ENCODE measurements at regions not wholly inside any gene's neighbourhood (a gene's known extent, or its start where the extent isn't known, plus 50 kb on each side); places are given as distances from the start of the nearest gene placed in this dataset.

- no peak for TF ChIP-seq CTCF (IDR thresholded peaks at IDR 0.05; ENCODE audit: unreplicated experiment)
- Mint-ChIP-seq H3K4me3 (ENCODE audit: low read depth, unreplicated experiment) (no peak overlapping the region), H3K36me3 (ENCODE audit: insufficient read depth, unreplicated experiment) (no peaks in the 10 kb centered on the region), H3K4me1 (ENCODE audit: low read depth, unreplicated experiment) (no peaks in the 10 kb centered on the region), H3K27me3 (ENCODE audit: unreplicated experiment) (no peaks in the 10 kb centered on the region), H3K9me3 (ENCODE audit: low read depth, unreplicated experiment) (peaks cover 3% of the 10 kb centered on the region), H3K27ac (ENCODE audit: unreplicated experiment) (no peak overlapping the region)
- DNase-seq = no peak
- no TSS peak for BruUV-seq (replicated peaks)
- intact Hi-C loops (cut with micrococcal nuclease; ENCODE audit: unreplicated experiment) = no loop called here
- CTCF ChIA-PET = no interaction called here
These were observed 245.1 kb upstream of the NAALADL2 start for GRCh38 chr3:174614036-174614435.

GRCh38 chr3:174618368-174619080 lies 240.6 kb upstream of the NAALADL2 start:
- no peak for TF ChIP-seq CTCF (IDR thresholded peaks at IDR 0.05; ENCODE audit: unreplicated experiment)
- Mint-ChIP-seq H3K36me3 (ENCODE audit: insufficient read depth, unreplicated experiment) (no peaks in the 10 kb centered on the region), H3K9me3 (ENCODE audit: low read depth, unreplicated experiment) (no peaks in the 10 kb centered on the region), H3K4me3 (ENCODE audit: low read depth, unreplicated experiment) (no peak overlapping the region), H3K27me3 (ENCODE audit: unreplicated experiment) (no peaks in the 10 kb centered on the region), H3K4me1 (ENCODE audit: low read depth, unreplicated experiment) (no peaks in the 10 kb centered on the region), H3K27ac (ENCODE audit: unreplicated experiment) (no peak overlapping the region)
- CTCF ChIA-PET = no interaction called here
- BruUV-seq (replicated peaks) = no TSS peak
- no peak for DNase-seq
- intact Hi-C loops (cut with micrococcal nuclease; ENCODE audit: unreplicated experiment) = no loop called here

- DNase-seq = no peak
- H3K4me1 Mint-ChIP-seq (ENCODE audit: low read depth, unreplicated experiment) = no peaks in the 10 kb centered on the region
- CTCF ChIA-PET = no interaction called here
- H3K27me3 Mint-ChIP-seq (ENCODE audit: unreplicated experiment) = no peaks in the 10 kb centered on the region
- no peak overlapping the region for H3K4me3 Mint-ChIP-seq (ENCODE audit: low read depth, unreplicated experiment)
- H3K36me3 Mint-ChIP-seq (ENCODE audit: insufficient read depth, unreplicated experiment) = no peaks in the 10 kb centered on the region
- H3K27ac Mint-ChIP-seq (ENCODE audit: unreplicated experiment) = no peak overlapping the region
- no TSS peak for BruUV-seq (replicated peaks)
- no peak for TF ChIP-seq CTCF (IDR thresholded peaks at IDR 0.05; ENCODE audit: unreplicated experiment)
- intact Hi-C loops (cut with micrococcal nuclease; ENCODE audit: unreplicated experiment) = no loop called here
- H3K9me3 Mint-ChIP-seq (ENCODE audit: low read depth, unreplicated experiment) = no peaks in the 10 kb centered on the region
These were observed 239.9 kb upstream of the NAALADL2 start for GRCh38 chr3:174619239-174619638.

- CTCF ChIA-PET = no interaction called here
- H3K27me3 Mint-ChIP-seq (ENCODE audit: unreplicated experiment) = no peaks in the 10 kb centered on the region
- H3K36me3 Mint-ChIP-seq (ENCODE audit: insufficient read depth, unreplicated experiment) = no peaks in the 10 kb centered on the region
- intact Hi-C loops (cut with micrococcal nuclease; ENCODE audit: unreplicated experiment) = loop anchor here (1.0 to 5.0 kb wide), 5 partner anchors 89 to 493 kb away; no protein-coding TSS in a partner anchor
- H3K4me1 Mint-ChIP-seq (ENCODE audit: low read depth, unreplicated experiment) = no peaks in the 10 kb centered on the region
- no TSS peak for BruUV-seq (replicated peaks)
- no peaks in the 10 kb centered on the region for H3K9me3 Mint-ChIP-seq (ENCODE audit: low read depth, unreplicated experiment)
- no peak overlapping the region for H3K27ac Mint-ChIP-seq (ENCODE audit: unreplicated experiment)
- no peak for DNase-seq
- H3K4me3 Mint-ChIP-seq (ENCODE audit: low read depth, unreplicated experiment) = no peak overlapping the region
- no peak for TF ChIP-seq CTCF (IDR thresholded peaks at IDR 0.05; ENCODE audit: unreplicated experiment)
These were observed 239.0 kb upstream of the NAALADL2 start for GRCh38 chr3:174620138-174620537.

Measured in Calu3 (cell line).